GM12878 (cell line): ENCODE measurements at regions not wholly inside any gene's neighbourhood (a gene's known extent, or its start where the extent isn't known, plus 50 kb on each side); places are given as distances from the start of the nearest gene placed in this dataset.

Experiments
- ATF3 ChIP-seq: IDR thresholded peaks from 2 replicates; pipeline ENCODE4 v1.6.1; 2011; ENCODE audit warnings: low read depth, mild to moderate bottlenecking, low read length, moderate library complexity, borderline replicate concordance; ENCODE audit errors: extremely low read depth
- BACH1 ChIP-seq: fragments of 450-650 bp; IDR thresholded peaks from 2 replicates; pipeline ENCODE4 v1.6.1; 2017; ENCODE audit warnings: mild to moderate bottlenecking, borderline replicate concordance
- BRCA1 ChIP-seq: IDR thresholded peaks from 2 replicates; pipeline ENCODE4 v1.6.1; 2011; ENCODE audit warnings: low read depth, low read length, improper control_type of control experiment
- CTCF ChIP-seq, 3 experiments: IDR thresholded peaks in 2 of 3; conservative IDR thresholded peaks in 1 of 3; 2 replicates each; pipeline ENCODE4 v1.5.1; 2011; ENCODE audit warnings: low read depth in 3 of 3, low read length in 3 of 3, mild to moderate bottlenecking in 3 of 3, control low read depth in 2 of 3, moderate library complexity in 2 of 3, inconsistent platforms in 1 of 3, mixed read lengths in 1 of 3; ENCODE audit not compliant: control insufficient read depth in 2 of 3, insufficient read depth in 1 of 3; ENCODE audit errors: extremely low read depth in 1 of 3
- GABPA ChIP-seq: IDR thresholded peaks from 2 replicates; pipeline ENCODE4 v1.6.1; 2014; ENCODE audit warnings: antibody characterized with exemption, low read depth, mild to moderate bottlenecking, inconsistent platforms
- HDAC2 ChIP-seq: fragments of 200-600 bp; sonication (generic); IDR thresholded peaks from 2 replicates; pipeline ENCODE4 v1.6.1; 2017
- MAX ChIP-seq: IDR thresholded peaks from 2 replicates; pipeline ENCODE4 v1.6.1; 2012; ENCODE audit warnings: low read depth, low read length, improper control_type of control experiment
- PKNOX1 ChIP-seq: fragments of 450-650 bp; IDR thresholded peaks from 2 replicates; pipeline ENCODE4 v1.6.1; 2016; ENCODE audit warnings: mild to moderate bottlenecking
- SRF ChIP-seq, 2 experiments: IDR thresholded peaks; 2 replicates each; pipeline ENCODE4 v1.6.1; 2011; ENCODE audit warnings: low read depth in 2 of 2, low read length in 2 of 2, mild to moderate bottlenecking in 1 of 2, moderate library complexity in 1 of 2
- TBL1XR1 ChIP-seq: IDR thresholded peaks from 2 replicates; pipeline ENCODE4 v1.6.1; 2012; ENCODE audit warnings: low read depth, low read length, improper control_type of control experiment
- ZBTB11 ChIP-seq: fragments of 450-650 bp; formaldehyde crosslinking; IDR thresholded peaks from 2 replicates; pipeline ENCODE4 v1.5.0; 2022; ENCODE audit warnings: mild to moderate bottlenecking, missing genetic modification characterization

- TF ChIP-seq TBL1XR1, result no peak
- TF ChIP-seq ATF3, result no peak
- TF ChIP-seq MAX, result no peak
- TF ChIP-seq CTCF (IDR thresholded peaks at IDR 0.05 in 2 of 3, conservative IDR thresholded peaks at IDR 0.05 in 1 of 3; ENCODE audit: control insufficient read depth in 2 of 3, extremely low read depth in 1 of 3, insufficient read depth in 1 of 3, low read depth in 3 of 3, low read length in 3 of 3), result no peak
- TF ChIP-seq BACH1, result no peak
- TF ChIP-seq ZBTB11 (CRISPR knock-in tag), result no peak
- no peak for TF ChIP-seq HDAC2
- TF ChIP-seq SRF (IDR thresholded peaks at IDR 0.05; ENCODE audit: low read depth in 2 of 2, low read length in 2 of 2), result no peak
- TF ChIP-seq PKNOX1, result no peak
- no peak for TF ChIP-seq GABPA
- no peak for TF ChIP-seq BRCA1
Measured at GRCh38 chr13:26480246-26480855, 77.1 kb upstream of the WASF3 start.
